K562 (cell line): ENCODE measurements at regions not wholly inside any gene's neighbourhood (a gene's known extent, or its start where the extent isn't known, plus 50 kb on each side); places are given as distances from the start of the nearest gene placed in this dataset.

Experiments
- ATAC-seq: fragments of 200-7000 bp; cut with Tn5 transposase; 3 replicates; pipeline ENCODE4 v1.9.1; 2020; ENCODE audit warnings: moderate library complexity
- BruUV-seq: library from RNA; stranded (reverse); fragments of 400-500 nt; replicated peaks from 2 replicates; lab custom pipeline; 2021; lab: Mats Ljungman, UMichigan
- CTCF ChIA-PET: fragments of 300-600 bp; formaldehyde crosslinking; extraction: SDS; loops from one replicate; lab custom pipeline; 2021; ENCODE audit warnings: low intra/inter-chr PET ratio; lab: Yijun Ruan, JAX
- POLR2A ChIA-PET: fragments of 300-600, 350-650 bp; sonication (Branson Sonifier 250); formaldehyde crosslinking; extraction: SDS; loops from one replicate; lab custom pipeline; 2021; ENCODE audit warnings: antibody characterized with exemption, inconsistent platforms; lab: Yijun Ruan, JAX
- DNase-seq, 4 experiments: peaks; one replicate each; pipeline versions ENCODE4 v3.0.0 to v3.0.0-alpha.2; 2011 to 2018; ENCODE audit warnings: low spot score in 3 of 4, mixed read lengths in 3 of 4; ENCODE audit errors: extremely low read depth in 1 of 4
- FAIRE-seq: peaks from 2 replicates; lab custom pipeline; 2011; peaks lifted over from hg19 to GRCh38; lab: Jason Lieb, UNC
- H2AFZ ChIP-seq: 2 replicates; pipeline ENCODE4 v1.6.0; 2011; ENCODE audit warnings: low read depth, low read length, control low read depth, inconsistent platforms
- H3K27ac ChIP-seq: fragments of 200-600 bp; 3 replicates; pipeline ENCODE4 v1.8.0; 2011; ENCODE audit warnings: low read depth, mild to moderate bottlenecking, control low read depth, inconsistent platforms, low read length, moderate library complexity, mixed read lengths; ENCODE audit errors: extremely low read depth
- H3K27me3 ChIP-seq, 2 experiments: fragments of 300-600 bp in 1 of 2; 2 replicates in 1 of 2; 3 replicates in 1 of 2; pipeline versions ENCODE4 v1.6.0 to v1.8.0; 2011; ENCODE audit warnings: inconsistent platforms in 2 of 2, low read length in 2 of 2, mild to moderate bottlenecking in 1 of 2, mixed read lengths in 1 of 2, moderate library complexity in 1 of 2; ENCODE audit not compliant: control insufficient read depth in 2 of 2, insufficient read depth in 2 of 2
- H3K36me3 ChIP-seq: fragments of 300-600 bp; 3 replicates; pipeline ENCODE4 v1.8.0; 2011; ENCODE audit warnings: mild to moderate bottlenecking, low read length, inconsistent platforms; ENCODE audit not compliant: control insufficient read depth, insufficient read depth
- H3K4me1 ChIP-seq, 2 experiments: fragments of 200-600 bp in 1 of 2; replicated peaks in 1 of 2; 2 replicates in 1 of 2; 3 replicates in 1 of 2; pipeline versions ENCODE4 v1.5.1 to v1.8.0; 2011; ENCODE audit warnings: inconsistent platforms in 2 of 2, low read length in 2 of 2, mild to moderate bottlenecking in 1 of 2, mixed read lengths in 1 of 2, moderate library complexity in 1 of 2; ENCODE audit not compliant: control insufficient read depth in 2 of 2, insufficient read depth in 2 of 2
- H3K4me2 ChIP-seq: 2 replicates; pipeline ENCODE4 v1.6.1; 2011; ENCODE audit warnings: low read length, control low read depth, inconsistent platforms, mixed read lengths; ENCODE audit not compliant: insufficient read depth
- H3K4me3 ChIP-seq: fragments of 200-600 bp; sonication (generic), shearing (Covaris generic); 2 replicates; pipeline ENCODE4 v1.5.1; 2016; ENCODE audit warnings: control low read depth, inconsistent platforms
- H3K79me2 ChIP-seq: fragments of 200-600 bp; 3 replicates; pipeline ENCODE4 v1.8.0; 2011; ENCODE audit warnings: low read length, inconsistent platforms; ENCODE audit not compliant: control insufficient read depth, insufficient read depth
- H3K9ac ChIP-seq, 2 experiments: 2 replicates each; pipeline versions ENCODE4 v1.6.0 to v1.6.1; 2011; ENCODE audit warnings: low read depth in 2 of 2, low read length in 2 of 2, control low read depth in 1 of 2, inconsistent platforms in 1 of 2, mild to moderate bottlenecking in 1 of 2, mixed read lengths in 1 of 2; ENCODE audit not compliant: insufficient read depth in 1 of 2
- H3K9me1 ChIP-seq: one replicate; pipeline ENCODE4 v1.6.0; 2011; ENCODE audit warnings: inconsistent platforms, mild to moderate bottlenecking, low read length, moderate library complexity; ENCODE audit not compliant: control insufficient read depth, insufficient read depth
- H3K9me3 ChIP-seq: replicated peaks from 2 replicates; pipeline ENCODE4 v1.5.1; 2011; ENCODE audit warnings: low read depth, low read length, inconsistent platforms; ENCODE audit not compliant: control insufficient read depth, insufficient read depth
- H4K20me1 ChIP-seq: replicated peaks from 2 replicates; pipeline ENCODE4 v1.6.1; 2011; ENCODE audit warnings: low read length, inconsistent platforms, mixed read lengths; ENCODE audit not compliant: control insufficient read depth, insufficient read depth
- CBFA2T2 ChIP-seq: fragments of 450-650 bp; conservative IDR thresholded peaks from 2 replicates; pipeline ENCODE4 v1.6.1; 2017; ENCODE audit warnings: mild to moderate bottlenecking
- ETV1 ChIP-seq: fragments of 450-650 bp; conservative IDR thresholded peaks from 2 replicates; pipeline ENCODE4 v1.6.1; 2016; ENCODE audit warnings: missing genetic modification characterization, control low read depth, low read depth, missing compliant biosample characterization
- ETV5 ChIP-seq: sonication (generic); formaldehyde crosslinking; IDR thresholded peaks from 2 replicates; pipeline ENCODE4 v1.4.0; 2020; ENCODE audit warnings: low read depth, mild to moderate bottlenecking, missing genetic modification reagents
- NFIC ChIP-seq: fragments of 450-650 bp; IDR thresholded peaks from 2 replicates; pipeline ENCODE4 v1.6.1; 2017; ENCODE audit warnings: mild to moderate bottlenecking, inconsistent platforms
- PRPF4 ChIP-seq: fragments of 200-400 bp; formaldehyde crosslinking; IDR thresholded peaks from one replicate; pipeline ENCODE4 v1.6.1; 2017; ENCODE audit warnings: low read length, low read depth, mild to moderate bottlenecking; ENCODE audit not compliant: insufficient read depth, poor library complexity, severe bottlenecking
- SIN3B ChIP-seq: fragments of 450-650 bp; IDR thresholded peaks from 2 replicates; pipeline ENCODE4 v1.6.1; 2017; ENCODE audit warnings: low read depth, mild to moderate bottlenecking, moderate library complexity
- SMAD2 ChIP-seq: fragments of 150-350 bp; IDR thresholded peaks from 2 replicates; pipeline ENCODE4 v1.6.1; 2014; ENCODE audit warnings: low read depth, mild to moderate bottlenecking, low read length
- TEAD4 ChIP-seq, 2 experiments: sonication (generic) in 1 of 2; formaldehyde crosslinking in 1 of 2; IDR thresholded peaks; 2 replicates each; pipeline versions ENCODE4 v1.6.1 to v1.8.0; 2012 to 2022; ENCODE audit warnings: borderline replicate concordance in 1 of 2, inconsistent platforms in 1 of 2, low read length in 1 of 2, mild to moderate bottlenecking in 1 of 2, missing genetic modification reagents in 1 of 2
- ZBED1 ChIP-seq: IDR thresholded peaks from 2 replicates; pipeline ENCODE4 v1.6.1; 2014
- ZNF146 ChIP-seq: IDR thresholded peaks from one replicate; pipeline ENCODE4 v1.6.1; 2018; ENCODE audit warnings: missing compliant biosample characterization; ENCODE audit not compliant: unreplicated experiment
- ZNF212 ChIP-seq: fragments of 450-650 bp; formaldehyde crosslinking; IDR thresholded peaks from 2 replicates; pipeline ENCODE4 v1.4.0; 2020; ENCODE audit warnings: mild to moderate bottlenecking
- ZNF347 ChIP-seq: fragments of 450-650 bp; formaldehyde crosslinking; IDR thresholded peaks from 2 replicates; pipeline ENCODE4 v1.4.0; 2020; ENCODE audit warnings: low read depth, mild to moderate bottlenecking, moderate library complexity
- ZNF780A ChIP-seq: fragments of 250-450 bp; sonication (Bioruptor Pico); IDR thresholded peaks from 2 replicates; pipeline ENCODE4 v1.5.0; 2021; ENCODE audit warnings: mild to moderate bottlenecking
- ZNF830 ChIP-seq: fragments of 250-450 bp; sonication (Bioruptor Pico); IDR thresholded peaks from 2 replicates; pipeline ENCODE4 v1.5.0; 2021; ENCODE audit warnings: mild to moderate bottlenecking
- WGBS: fragments of 100-300 bp; shearing (Covaris generic); methylation state at CpG from one replicate; pipeline ENCODE4 v1.1.6; 2016; ENCODE audit warnings: low coverage, mixed read lengths; ENCODE audit not compliant: insufficient coverage; ENCODE audit errors: missing lambda C conversion rate; 5-methylcytosine and 5-hydroxymethylcytosine counted together
- in situ Hi-C: fragments of 300-500 bp; cut with MboI; formaldehyde crosslinking; loops from 4 replicates; pipeline ENCODE4 v1.15.0; 2018; ENCODE audit warnings: inconsistent platforms, mixed read lengths
- intact Hi-C: fragments of 100-400 bp; cut with micrococcal nuclease; formaldehyde crosslinking; loops from 2 replicates; pipeline ENCODE4 v1.14.2; 2022
- TF ChIP-seq, protein P1 (sequence below), 3 experiments: IDR thresholded peaks in 2 of 3; conservative IDR thresholded peaks in 1 of 3; 2 replicates each; pipeline ENCODE4 v1.5.1; 2011 to 2012; ENCODE audit warnings: low read length in 3 of 3, mild to moderate bottlenecking in 3 of 3, control low read depth in 2 of 3, improper control_type of control experiment in 1 of 3, inconsistent platforms in 1 of 3, low read depth in 1 of 3, mixed read lengths in 1 of 3, moderate library complexity in 1 of 3; ENCODE audit not compliant: insufficient read depth in 2 of 3
- TF ChIP-seq, protein P2 (sequence below): IDR thresholded peaks from 2 replicates; pipeline ENCODE4 v1.6.1; 2011; ENCODE audit warnings: borderline replicate concordance, low read depth, mild to moderate bottlenecking, moderate library complexity, low read length; ENCODE audit not compliant: insufficient read depth, poor library complexity, severe bottlenecking

DNA sequence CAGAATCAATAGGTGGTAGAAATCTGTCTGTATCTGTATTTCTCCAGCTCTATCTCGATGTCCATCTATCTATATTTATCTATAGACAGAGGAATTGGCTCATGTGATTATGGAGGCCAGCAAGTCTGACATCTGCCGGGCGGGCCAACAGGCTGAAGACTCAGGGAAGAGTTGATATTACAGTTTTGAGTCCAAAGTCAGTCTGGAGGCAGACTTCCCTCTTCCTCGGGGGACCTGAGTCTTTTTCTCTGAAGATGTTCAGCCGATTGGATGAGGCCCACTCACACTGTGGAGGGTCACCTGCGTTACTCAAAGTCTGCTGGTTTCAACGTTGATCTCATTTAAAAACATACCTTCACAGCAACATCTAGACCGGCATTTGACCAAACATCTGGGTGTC is 98.7 kb downstream of the RAMP3 start:
- no peaks in the 10 kb centered on the region for H3K9me3 ChIP-seq
- no peak overlapping the region for H2AFZ ChIP-seq
- TF ChIP-seq ZNF212 (CRISPR knock-in tag), result no peak
- no peak for TF ChIP-seq ZBED1
- TF ChIP-seq ZNF830 (CRISPR knock-in tag), result no peak
- TF ChIP-seq ZNF347 (CRISPR knock-in tag), result no peak
- no peak for TF ChIP-seq PRPF4
- TF ChIP-seq, protein P1, sequence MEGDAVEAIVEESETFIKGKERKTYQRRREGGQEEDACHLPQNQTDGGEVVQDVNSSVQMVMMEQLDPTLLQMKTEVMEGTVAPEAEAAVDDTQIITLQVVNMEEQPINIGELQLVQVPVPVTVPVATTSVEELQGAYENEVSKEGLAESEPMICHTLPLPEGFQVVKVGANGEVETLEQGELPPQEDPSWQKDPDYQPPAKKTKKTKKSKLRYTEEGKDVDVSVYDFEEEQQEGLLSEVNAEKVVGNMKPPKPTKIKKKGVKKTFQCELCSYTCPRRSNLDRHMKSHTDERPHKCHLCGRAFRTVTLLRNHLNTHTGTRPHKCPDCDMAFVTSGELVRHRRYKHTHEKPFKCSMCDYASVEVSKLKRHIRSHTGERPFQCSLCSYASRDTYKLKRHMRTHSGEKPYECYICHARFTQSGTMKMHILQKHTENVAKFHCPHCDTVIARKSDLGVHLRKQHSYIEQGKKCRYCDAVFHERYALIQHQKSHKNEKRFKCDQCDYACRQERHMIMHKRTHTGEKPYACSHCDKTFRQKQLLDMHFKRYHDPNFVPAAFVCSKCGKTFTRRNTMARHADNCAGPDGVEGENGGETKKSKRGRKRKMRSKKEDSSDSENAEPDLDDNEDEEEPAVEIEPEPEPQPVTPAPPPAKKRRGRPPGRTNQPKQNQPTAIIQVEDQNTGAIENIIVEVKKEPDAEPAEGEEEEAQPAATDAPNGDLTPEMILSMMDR (IDR thresholded peaks at IDR 0.05 in 2 of 3, conservative IDR thresholded peaks at IDR 0.05 in 1 of 3; ENCODE audit: insufficient read depth in 2 of 3, low read depth in 1 of 3, low read length in 3 of 3), result no peak
- TF ChIP-seq ETV1, result no peak
- TF ChIP-seq TEAD4 (IDR thresholded peaks at IDR 0.05; ENCODE audit: low read length), result no peak
- no peak for TF ChIP-seq TEAD4 (CRISPR knock-in tag; IDR thresholded peaks at IDR 0.05; ENCODE audit: borderline replicate concordance)
- TF ChIP-seq ZNF780A (CRISPR knock-in tag), result no peak
- no peak for TF ChIP-seq SMAD2
- no peak for TF ChIP-seq ZNF146
- no peak for TF ChIP-seq CBFA2T2
- TF ChIP-seq, protein P2, sequence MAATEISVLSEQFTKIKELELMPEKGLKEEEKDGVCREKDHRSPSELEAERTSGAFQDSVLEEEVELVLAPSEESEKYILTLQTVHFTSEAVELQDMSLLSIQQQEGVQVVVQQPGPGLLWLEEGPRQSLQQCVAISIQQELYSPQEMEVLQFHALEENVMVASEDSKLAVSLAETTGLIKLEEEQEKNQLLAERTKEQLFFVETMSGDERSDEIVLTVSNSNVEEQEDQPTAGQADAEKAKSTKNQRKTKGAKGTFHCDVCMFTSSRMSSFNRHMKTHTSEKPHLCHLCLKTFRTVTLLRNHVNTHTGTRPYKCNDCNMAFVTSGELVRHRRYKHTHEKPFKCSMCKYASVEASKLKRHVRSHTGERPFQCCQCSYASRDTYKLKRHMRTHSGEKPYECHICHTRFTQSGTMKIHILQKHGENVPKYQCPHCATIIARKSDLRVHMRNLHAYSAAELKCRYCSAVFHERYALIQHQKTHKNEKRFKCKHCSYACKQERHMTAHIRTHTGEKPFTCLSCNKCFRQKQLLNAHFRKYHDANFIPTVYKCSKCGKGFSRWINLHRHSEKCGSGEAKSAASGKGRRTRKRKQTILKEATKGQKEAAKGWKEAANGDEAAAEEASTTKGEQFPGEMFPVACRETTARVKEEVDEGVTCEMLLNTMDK, result no peak
- no peak for TF ChIP-seq ETV5
- no peak for TF ChIP-seq NFIC
- TF ChIP-seq SIN3B, result no peak
- H3K4me1 ChIP-seq, result peaks cover 0 to 8% of the 10 kb centered on the region in 2 experiments; a peak in 2 of 5 replicates
- in situ Hi-C loops (no loop called here), intact Hi-C loops (no loop called here)
- H3K9ac ChIP-seq, result no peak overlapping the region
- no peak for ATAC-seq
- no peaks in the 10 kb centered on the region for H3K79me2 ChIP-seq
- no peak for FAIRE-seq
- ChIA-PET CTCF (no interaction called here), POLR2A (no interaction called here)
- no peaks in the 10 kb centered on the region for H3K36me3 ChIP-seq
- H3K27me3 ChIP-seq, result peaks cover 0 to 42% of the 10 kb centered on the region in 2 experiments; a peak in 4 of 5 replicates
- WGBS, result 0% methylated on average over 8 of the region's 8 CpGs
- no peak overlapping the region for H3K27ac ChIP-seq
- H3K4me3 ChIP-seq, result no peak overlapping the region
- no peak for DNase-seq
- H3K9me1 ChIP-seq, result no peaks in the 10 kb centered on the region
- no peak overlapping the region for H3K4me2 ChIP-seq
- peaks cover 6% of the 10 kb centered on the region; the same call in 1 of the 2 replicates for H4K20me1 ChIP-seq
- BruUV-seq, result no TSS peak
